Suprapubic skin (tissue), 4 donors: ENCODE measurements at regions not wholly inside any gene's neighbourhood (a gene's known extent, or its start where the extent isn't known, plus 50 kb on each side); places are given as distances from the start of the nearest gene placed in this dataset.

ENCODE experiments used
- DNase-seq, 2 donors: peaks; one replicate each; pipeline ENCODE4 v3.0.0-alpha.2; 2019; ENCODE audit warnings: low spot score in 2 of 2
- H3K27ac ChIP-seq: fragments of 200-600 bp; sonication (generic); one replicate; pipeline ENCODE4 v1.5.1; 2019
- H3K27me3 ChIP-seq: fragments of 200-600 bp; sonication (generic); one replicate; pipeline ENCODE4 v1.5.1; 2019
- H3K36me3 ChIP-seq: fragments of 200-600 bp; sonication (generic); one replicate; pipeline ENCODE4 v1.5.1; 2019
- H3K4me1 ChIP-seq: fragments of 200-600 bp; sonication (generic); one replicate; pipeline ENCODE4 v1.5.1; 2019
- H3K4me3 ChIP-seq: fragments of 200-600 bp; sonication (generic); one replicate; pipeline ENCODE4 v1.5.1; 2019; ENCODE audit warnings: mild to moderate bottlenecking
- H3K9me3 ChIP-seq: fragments of 200-600 bp; sonication (generic); one replicate; pipeline ENCODE4 v1.5.1; 2019
- CTCF ChIP-seq, 2 donors: fragments of 200-600 bp in 1 of 2; fragments of 450-650 bp in 1 of 2; sonication (generic) in 1 of 2; IDR thresholded peaks; one replicate each; pipeline ENCODE4 v1.5.1; 2016 to 2019; ENCODE audit warnings: antibody characterized with exemption in 2 of 2, mild to moderate bottlenecking in 1 of 2, moderate library complexity in 1 of 2
- EP300 ChIP-seq: sonication (generic); formaldehyde crosslinking; IDR thresholded peaks from one replicate; pipeline ENCODE4 v1.6.1; 2017; ENCODE audit warnings: antibody characterized with exemption
- POLR2A ChIP-seq, 2 donors: fragments of 450-650 bp; IDR thresholded peaks; one replicate each; pipeline ENCODE4 v1.6.1; 2017; ENCODE audit warnings: antibody characterized with exemption in 2 of 2, mild to moderate bottlenecking in 2 of 2, moderate library complexity in 2 of 2
- POLR2AphosphoS5 ChIP-seq, 3 donors: sonication (generic); formaldehyde crosslinking; IDR thresholded peaks; one replicate each; pipeline ENCODE4 v1.6.1; 2017; ENCODE audit warnings: antibody characterized with exemption in 3 of 3
- WGBS: methylation state at CpG from one replicate; pipeline ENCODE4 v1.1.5; 2018; 5-methylcytosine and 5-hydroxymethylcytosine counted together

DNA sequence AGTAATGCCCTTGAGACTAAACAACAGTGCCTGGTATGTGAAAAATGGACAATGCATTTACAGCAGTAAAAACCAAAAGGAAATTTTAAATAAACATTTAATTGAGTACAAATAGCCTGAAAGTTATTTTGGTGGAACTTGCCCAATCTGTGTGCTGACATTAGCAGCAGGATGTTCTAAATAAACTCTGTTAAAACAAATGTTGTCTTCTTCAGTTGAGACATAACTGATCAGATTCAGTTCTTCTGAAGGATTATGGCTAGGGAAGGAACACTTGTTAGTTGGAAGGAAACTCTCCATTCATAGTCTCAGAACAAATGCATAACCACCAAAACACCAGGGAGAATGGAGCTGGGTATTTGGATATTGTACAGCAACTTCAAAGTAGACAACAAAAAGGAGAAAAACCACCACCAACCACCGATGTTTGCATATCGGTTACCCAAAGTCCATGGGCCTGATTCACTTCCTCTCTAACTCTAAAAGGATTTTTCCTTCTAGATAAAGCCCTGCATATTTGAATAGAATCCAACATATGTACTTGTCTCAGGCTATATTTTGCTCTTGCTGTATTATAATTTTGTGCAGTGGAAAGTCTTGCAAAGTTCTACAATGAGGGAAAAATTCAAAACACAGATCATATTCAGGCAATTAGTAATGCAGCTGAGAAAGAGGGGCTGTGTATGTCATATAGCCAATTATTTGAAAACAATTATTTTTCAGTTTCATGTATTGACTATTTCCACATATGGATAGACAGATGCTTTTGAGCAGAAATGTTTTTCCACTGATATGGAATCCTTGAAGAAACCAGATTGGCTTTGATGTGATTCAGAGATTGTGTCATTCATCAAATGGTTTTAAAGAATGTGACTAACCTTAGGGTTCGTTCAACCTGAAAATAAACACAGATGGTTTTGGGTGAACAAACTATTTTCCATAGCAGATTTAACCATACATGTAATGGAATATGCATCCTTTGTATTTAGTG lies 152.2 kb upstream of the BMP4 start:
- TF ChIP-seq POLR2A (IDR thresholded peaks at IDR 0.05) = no peak
- TF ChIP-seq POLR2AphosphoS5 (IDR thresholded peaks at IDR 0.05) = no peak
- TF ChIP-seq CTCF (IDR thresholded peaks at IDR 0.05) = no peak
- no peak for TF ChIP-seq EP300
- Histone ChIP-seq H3K4me1 (peaks cover 18% of the 10 kb centered on the region), H3K27ac (no peak overlapping the region)

GRCh38 chr14:54109521-54110120 lies 153.0 kb upstream of the BMP4 start:
- no peak for TF ChIP-seq POLR2AphosphoS5 (IDR thresholded peaks at IDR 0.05)
- TF ChIP-seq EP300 = no peak
- no peak for TF ChIP-seq POLR2A (IDR thresholded peaks at IDR 0.05)
- WGBS = 89% methylated on average over 2 of the region's 2 CpGs
- H3K27me3 ChIP-seq = no peaks in the 10 kb centered on the region
- H3K27ac ChIP-seq = no peak overlapping the region
- H3K4me1 ChIP-seq = peaks cover 18% of the 10 kb centered on the region
- H3K36me3 ChIP-seq = no peaks in the 10 kb centered on the region
- no peak overlapping the region for H3K4me3 ChIP-seq
- DNase-seq = no peak
- no peaks in the 10 kb centered on the region for H3K9me3 ChIP-seq

More for the DNA sequence above, 152.2 kb upstream of the BMP4 start:
- H3K36me3 ChIP-seq = no peaks in the 10 kb centered on the region
- 36% methylated on average over 3 of the region's 3 CpGs for WGBS
- no peaks in the 10 kb centered on the region for H3K9me3 ChIP-seq
- no peaks in the 10 kb centered on the region for H3K27me3 ChIP-seq
- DNase-seq = no peak
- H3K4me3 ChIP-seq = no peak overlapping the region

DNA sequence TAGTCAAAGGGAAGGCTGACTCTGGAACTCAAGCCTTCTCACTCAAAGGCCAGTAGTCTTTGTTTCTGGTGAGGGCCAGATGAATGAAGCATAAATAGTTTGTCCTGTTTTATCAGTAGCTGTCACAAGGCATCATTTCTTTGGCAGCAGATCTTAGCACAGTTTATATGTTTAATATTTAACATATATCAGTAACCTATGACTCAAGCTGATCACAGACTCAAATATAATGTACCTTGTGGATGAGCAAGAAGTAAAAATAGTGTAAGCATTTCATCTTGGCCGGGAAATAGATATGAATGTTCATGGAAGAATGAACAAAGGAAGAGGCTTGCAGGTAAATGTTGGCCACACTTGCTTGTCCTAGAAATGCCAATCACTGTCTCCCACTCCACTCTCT lies 158.3 kb upstream of the BMP4 start:
- H3K27ac ChIP-seq = no peak overlapping the region
- peaks cover 4% of the 10 kb centered on the region for H3K4me1 ChIP-seq
- H3K4me3 ChIP-seq = no peak overlapping the region
- WGBS = 80% methylated on average over 1 of the region's 1 CpG
- TF ChIP-seq EP300 (no peak), POLR2A (IDR thresholded peaks at IDR 0.05) (no peak), POLR2AphosphoS5 (IDR thresholded peaks at IDR 0.05) (no peak), CTCF (IDR thresholded peaks at IDR 0.05) (no peak)
- no peak for DNase-seq
- H3K9me3 ChIP-seq = no peaks in the 10 kb centered on the region
- H3K27me3 ChIP-seq = no peaks in the 10 kb centered on the region
- no peaks in the 10 kb centered on the region for H3K36me3 ChIP-seq

GRCh38 chr14:54116198-54116885 lies 159.7 kb upstream of the BMP4 start:
- Histone ChIP-seq H3K9me3 (no peaks in the 10 kb centered on the region), H3K27me3 (no peaks in the 10 kb centered on the region), H3K4me1 (peaks cover 4% of the 10 kb centered on the region), H3K36me3 (no peaks in the 10 kb centered on the region), H3K4me3 (no peak overlapping the region), H3K27ac (no peak overlapping the region)
- TF ChIP-seq EP300 (no peak), POLR2AphosphoS5 (IDR thresholded peaks at IDR 0.05) (no peak), POLR2A (IDR thresholded peaks at IDR 0.05) (no peak), CTCF (IDR thresholded peaks at IDR 0.05) (no peak)
- 55% methylated on average over 2 of the region's 2 CpGs for WGBS
- no peak for DNase-seq

DNA sequence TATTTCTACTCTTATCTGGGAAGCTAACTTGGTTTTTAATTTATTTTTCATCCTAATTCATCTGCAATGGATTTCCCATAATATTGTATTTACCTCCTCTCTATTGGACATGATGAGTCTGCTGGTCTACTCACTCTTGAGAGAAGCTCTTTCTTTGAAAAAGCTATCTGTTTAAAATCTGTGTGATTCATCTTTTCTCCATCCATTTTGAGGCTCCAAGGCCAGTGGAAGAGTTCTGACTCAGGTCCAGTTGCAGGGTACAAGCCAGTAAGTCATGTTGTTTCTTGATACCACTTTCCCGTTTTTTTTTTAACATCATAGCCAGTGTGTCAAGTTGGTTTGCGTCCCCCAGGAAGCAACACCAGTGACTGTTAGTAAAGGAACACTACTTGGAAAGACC lies 160.3 kb upstream of the BMP4 start:
- H3K36me3 ChIP-seq = no peaks in the 10 kb centered on the region
- H3K27me3 ChIP-seq = no peaks in the 10 kb centered on the region
- H3K4me3 ChIP-seq = no peak overlapping the region
- TF ChIP-seq POLR2A (IDR thresholded peaks at IDR 0.05) (no peak), CTCF (IDR thresholded peaks at IDR 0.05) (no peak), POLR2AphosphoS5 (IDR thresholded peaks at IDR 0.05) (no peak), EP300 (no peak)
- WGBS = 52% methylated on average over 2 of the region's 2 CpGs
- H3K9me3 ChIP-seq = no peaks in the 10 kb centered on the region
- peaks cover 4% of the 10 kb centered on the region for H3K4me1 ChIP-seq
- no peak overlapping the region for H3K27ac ChIP-seq
- no peak for DNase-seq
